GM23338 (cell line): ENCODE measurements at regions not wholly inside any gene's neighbourhood (a gene's known extent, or its start where the extent isn't known, plus 50 kb on each side); places are given as distances from the start of the nearest gene placed in this dataset.

Source experiments
- EZH2phosphoT487 ChIP-seq: fragments of 200-600 bp; sonication (generic); IDR thresholded peaks from one replicate; pipeline ENCODE4 v1.8.1; 2018; ENCODE audit warnings: antibody characterized with exemption; ENCODE audit not compliant: unreplicated experiment
- JUNB ChIP-seq: IDR thresholded peaks from one replicate; pipeline ENCODE4 v1.6.1; 2016; ENCODE audit warnings: antibody characterized with exemption; ENCODE audit not compliant: unreplicated experiment
- NANOG ChIP-seq: IDR thresholded peaks from 2 replicates; pipeline ENCODE4 v1.6.1; 2016; ENCODE audit warnings: antibody characterized with exemption, borderline replicate concordance
- ZNF114 ChIP-seq: fragments of 250-450 bp; sonication (Bioruptor Pico); IDR thresholded peaks from 2 replicates; pipeline ENCODE4 v1.5.0; 2020; ENCODE audit warnings: mild to moderate bottlenecking, moderate library complexity
- TF ChIP-seq, protein P1 (sequence below): fragments of 250-450 bp; sonication (Bioruptor Pico); IDR thresholded peaks from 2 replicates; pipeline ENCODE4 v1.5.0; 2020; ENCODE audit warnings: mild to moderate bottlenecking, moderate library complexity
- TF ChIP-seq, protein P2 (sequence below): IDR thresholded peaks from one replicate; pipeline ENCODE4 v1.6.1; 2018; ENCODE audit warnings: antibody characterized with exemption; ENCODE audit not compliant: unreplicated experiment
- TF ChIP-seq, protein P3 (sequence below): IDR thresholded peaks from 2 replicates; pipeline ENCODE4 v1.6.1; 2016; ENCODE audit warnings: antibody characterized with exemption

DNA sequence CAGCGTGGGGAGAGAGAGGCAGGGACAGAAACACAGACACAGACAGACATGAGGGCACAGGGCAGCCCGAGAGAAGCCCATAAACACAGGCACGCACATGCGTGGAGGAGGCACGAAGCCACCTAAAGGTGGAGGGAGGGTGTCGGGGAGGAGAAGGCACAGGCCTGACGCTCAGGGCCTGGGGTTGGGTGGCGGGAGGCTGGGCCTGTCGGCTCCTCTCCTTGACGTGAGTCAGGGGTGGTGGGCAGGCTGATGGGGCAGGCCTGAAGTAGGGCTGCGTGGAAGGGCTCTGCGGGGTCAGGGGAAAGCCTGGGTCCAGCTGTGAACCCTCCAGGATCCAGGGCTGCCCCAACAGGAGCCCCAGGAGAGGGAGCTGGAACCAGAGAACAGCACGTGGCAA is 74.2 kb downstream of the EPHB3 start (continued):
- TF ChIP-seq, protein P1, sequence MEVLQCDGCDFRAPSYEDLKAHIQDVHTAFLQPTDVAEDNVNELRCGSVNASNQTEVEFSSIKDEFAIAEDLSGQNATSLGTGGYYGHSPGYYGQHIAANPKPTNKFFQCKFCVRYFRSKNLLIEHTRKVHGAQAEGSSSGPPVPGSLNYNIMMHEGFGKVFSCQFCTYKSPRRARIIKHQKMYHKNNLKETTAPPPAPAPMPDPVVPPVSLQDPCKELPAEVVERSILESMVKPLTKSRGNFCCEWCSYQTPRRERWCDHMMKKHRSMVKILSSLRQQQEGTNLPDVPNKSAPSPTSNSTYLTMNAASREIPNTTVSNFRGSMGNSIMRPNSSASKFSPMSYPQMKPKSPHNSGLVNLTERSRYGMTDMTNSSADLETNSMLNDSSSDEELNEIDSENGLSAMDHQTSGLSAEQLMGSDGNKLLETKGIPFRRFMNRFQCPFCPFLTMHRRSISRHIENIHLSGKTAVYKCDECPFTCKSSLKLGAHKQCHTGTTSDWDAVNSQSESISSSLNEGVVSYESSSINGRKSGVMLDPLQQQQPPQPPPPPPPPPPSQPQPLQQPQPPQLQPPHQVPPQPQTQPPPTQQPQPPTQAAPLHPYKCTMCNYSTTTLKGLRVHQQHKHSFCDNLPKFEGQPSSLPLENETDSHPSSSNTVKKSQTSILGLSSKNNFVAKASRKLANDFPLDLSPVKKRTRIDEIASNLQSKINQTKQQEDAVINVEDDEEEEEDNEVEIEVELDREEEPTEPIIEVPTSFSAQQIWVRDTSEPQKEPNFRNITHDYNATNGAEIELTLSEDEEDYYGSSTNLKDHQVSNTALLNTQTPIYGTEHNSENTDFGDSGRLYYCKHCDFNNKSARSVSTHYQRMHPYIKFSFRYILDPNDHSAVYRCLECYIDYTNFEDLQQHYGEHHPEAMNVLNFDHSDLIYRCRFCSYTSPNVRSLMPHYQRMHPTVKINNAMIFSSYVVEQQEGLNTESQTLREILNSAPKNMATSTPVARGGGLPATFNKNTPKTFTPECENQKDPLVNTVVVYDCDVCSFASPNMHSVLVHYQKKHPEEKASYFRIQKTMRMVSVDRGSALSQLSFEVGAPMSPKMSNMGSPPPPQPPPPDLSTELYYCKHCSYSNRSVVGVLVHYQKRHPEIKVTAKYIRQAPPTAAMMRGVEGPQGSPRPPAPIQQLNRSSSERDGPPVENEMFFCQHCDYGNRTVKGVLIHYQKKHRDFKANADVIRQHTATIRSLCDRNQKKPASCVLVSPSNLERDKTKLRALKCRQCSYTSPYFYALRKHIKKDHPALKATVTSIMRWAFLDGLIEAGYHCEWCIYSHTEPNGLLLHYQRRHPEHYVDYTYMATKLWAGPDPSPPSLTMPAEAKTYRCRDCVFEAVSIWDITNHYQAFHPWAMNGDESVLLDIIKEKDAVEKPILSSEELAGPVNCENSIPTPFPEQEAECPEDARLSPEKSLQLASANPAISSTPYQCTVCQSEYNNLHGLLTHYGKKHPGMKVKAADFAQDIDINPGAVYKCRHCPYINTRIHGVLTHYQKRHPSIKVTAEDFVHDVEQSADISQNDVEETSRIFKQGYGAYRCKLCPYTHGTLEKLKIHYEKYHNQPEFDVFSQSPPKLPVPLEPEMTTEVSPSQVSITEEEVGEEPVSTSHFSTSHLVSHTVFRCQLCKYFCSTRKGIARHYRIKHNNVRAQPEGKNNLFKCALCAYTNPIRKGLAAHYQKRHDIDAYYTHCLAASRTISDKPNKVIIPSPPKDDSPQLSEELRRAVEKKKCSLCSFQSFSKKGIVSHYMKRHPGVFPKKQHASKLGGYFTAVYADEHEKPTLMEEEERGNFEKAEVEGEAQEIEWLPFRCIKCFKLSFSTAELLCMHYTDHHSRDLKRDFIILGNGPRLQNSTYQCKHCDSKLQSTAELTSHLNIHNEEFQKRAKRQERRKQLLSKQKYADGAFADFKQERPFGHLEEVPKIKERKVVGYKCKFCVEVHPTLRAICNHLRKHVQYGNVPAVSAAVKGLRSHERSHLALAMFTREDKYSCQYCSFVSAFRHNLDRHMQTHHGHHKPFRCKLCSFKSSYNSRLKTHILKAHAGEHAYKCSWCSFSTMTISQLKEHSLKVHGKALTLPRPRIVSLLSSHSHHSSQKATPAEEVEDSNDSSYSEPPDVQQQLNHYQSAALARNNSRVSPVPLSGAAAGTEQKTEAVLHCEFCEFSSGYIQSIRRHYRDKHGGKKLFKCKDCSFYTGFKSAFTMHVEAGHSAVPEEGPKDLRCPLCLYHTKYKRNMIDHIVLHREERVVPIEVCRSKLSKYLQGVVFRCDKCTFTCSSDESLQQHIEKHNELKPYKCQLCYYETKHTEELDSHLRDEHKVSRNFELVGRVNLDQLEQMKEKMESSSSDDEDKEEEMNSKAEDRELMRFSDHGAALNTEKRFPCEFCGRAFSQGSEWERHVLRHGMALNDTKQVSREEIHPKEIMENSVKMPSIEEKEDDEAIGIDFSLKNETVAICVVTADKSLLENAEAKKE (CRISPR knock-in tag): no peak
- TF ChIP-seq EZH2phosphoT487 (no peak), ZNF114 (no peak), JUNB (no peak), NANOG (no peak)
- TF ChIP-seq, protein P2, sequence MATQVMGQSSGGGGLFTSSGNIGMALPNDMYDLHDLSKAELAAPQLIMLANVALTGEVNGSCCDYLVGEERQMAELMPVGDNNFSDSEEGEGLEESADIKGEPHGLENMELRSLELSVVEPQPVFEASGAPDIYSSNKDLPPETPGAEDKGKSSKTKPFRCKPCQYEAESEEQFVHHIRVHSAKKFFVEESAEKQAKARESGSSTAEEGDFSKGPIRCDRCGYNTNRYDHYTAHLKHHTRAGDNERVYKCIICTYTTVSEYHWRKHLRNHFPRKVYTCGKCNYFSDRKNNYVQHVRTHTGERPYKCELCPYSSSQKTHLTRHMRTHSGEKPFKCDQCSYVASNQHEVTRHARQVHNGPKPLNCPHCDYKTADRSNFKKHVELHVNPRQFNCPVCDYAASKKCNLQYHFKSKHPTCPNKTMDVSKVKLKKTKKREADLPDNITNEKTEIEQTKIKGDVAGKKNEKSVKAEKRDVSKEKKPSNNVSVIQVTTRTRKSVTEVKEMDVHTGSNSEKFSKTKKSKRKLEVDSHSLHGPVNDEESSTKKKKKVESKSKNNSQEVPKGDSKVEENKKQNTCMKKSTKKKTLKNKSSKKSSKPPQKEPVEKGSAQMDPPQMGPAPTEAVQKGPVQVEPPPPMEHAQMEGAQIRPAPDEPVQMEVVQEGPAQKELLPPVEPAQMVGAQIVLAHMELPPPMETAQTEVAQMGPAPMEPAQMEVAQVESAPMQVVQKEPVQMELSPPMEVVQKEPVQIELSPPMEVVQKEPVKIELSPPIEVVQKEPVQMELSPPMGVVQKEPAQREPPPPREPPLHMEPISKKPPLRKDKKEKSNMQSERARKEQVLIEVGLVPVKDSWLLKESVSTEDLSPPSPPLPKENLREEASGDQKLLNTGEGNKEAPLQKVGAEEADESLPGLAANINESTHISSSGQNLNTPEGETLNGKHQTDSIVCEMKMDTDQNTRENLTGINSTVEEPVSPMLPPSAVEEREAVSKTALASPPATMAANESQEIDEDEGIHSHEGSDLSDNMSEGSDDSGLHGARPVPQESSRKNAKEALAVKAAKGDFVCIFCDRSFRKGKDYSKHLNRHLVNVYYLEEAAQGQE: no peak
- TF ChIP-seq, protein P3, sequence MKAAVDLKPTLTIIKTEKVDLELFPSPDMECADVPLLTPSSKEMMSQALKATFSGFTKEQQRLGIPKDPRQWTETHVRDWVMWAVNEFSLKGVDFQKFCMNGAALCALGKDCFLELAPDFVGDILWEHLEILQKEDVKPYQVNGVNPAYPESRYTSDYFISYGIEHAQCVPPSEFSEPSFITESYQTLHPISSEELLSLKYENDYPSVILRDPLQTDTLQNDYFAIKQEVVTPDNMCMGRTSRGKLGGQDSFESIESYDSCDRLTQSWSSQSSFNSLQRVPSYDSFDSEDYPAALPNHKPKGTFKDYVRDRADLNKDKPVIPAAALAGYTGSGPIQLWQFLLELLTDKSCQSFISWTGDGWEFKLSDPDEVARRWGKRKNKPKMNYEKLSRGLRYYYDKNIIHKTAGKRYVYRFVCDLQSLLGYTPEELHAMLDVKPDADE: no peak
